ENCODE measurements at regions not wholly inside any gene's neighbourhood (a gene's known extent, or its start where the extent isn't known, plus 50 kb on each side); places are given as distances from the start of the nearest gene placed in this dataset.

- TF ChIP-seq GABPB1 (CRISPR knock-in tag; IDR thresholded peaks at IDR 0.05): no peak
- TF ChIP-seq, protein P1, sequence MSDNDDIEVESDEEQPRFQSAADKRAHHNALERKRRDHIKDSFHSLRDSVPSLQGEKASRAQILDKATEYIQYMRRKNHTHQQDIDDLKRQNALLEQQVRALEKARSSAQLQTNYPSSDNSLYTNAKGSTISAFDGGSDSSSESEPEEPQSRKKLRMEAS (IDR thresholded peaks at IDR 0.05): no peak
- no peak for TF ChIP-seq ZNF619 (CRISPR knock-in tag; IDR thresholded peaks at IDR 0.05)
- TF ChIP-seq GFI1 (CRISPR knock-in tag; IDR thresholded peaks at IDR 0.05; ENCODE audit: borderline replicate concordance): no peak
Measured at GRCh38 chr9:107948601-107949000, 459.0 kb upstream of the KLF4 start.

Measured in HepG2 (cell line).